ENCODE measurements at regions not wholly inside any gene's neighbourhood (a gene's known extent, or its start where the extent isn't known, plus 50 kb on each side); places are given as distances from the start of the nearest gene placed in this dataset.
A peak's percentile ranks its signal among the peaks of the same experiment; 100 is the strongest.

DNA sequence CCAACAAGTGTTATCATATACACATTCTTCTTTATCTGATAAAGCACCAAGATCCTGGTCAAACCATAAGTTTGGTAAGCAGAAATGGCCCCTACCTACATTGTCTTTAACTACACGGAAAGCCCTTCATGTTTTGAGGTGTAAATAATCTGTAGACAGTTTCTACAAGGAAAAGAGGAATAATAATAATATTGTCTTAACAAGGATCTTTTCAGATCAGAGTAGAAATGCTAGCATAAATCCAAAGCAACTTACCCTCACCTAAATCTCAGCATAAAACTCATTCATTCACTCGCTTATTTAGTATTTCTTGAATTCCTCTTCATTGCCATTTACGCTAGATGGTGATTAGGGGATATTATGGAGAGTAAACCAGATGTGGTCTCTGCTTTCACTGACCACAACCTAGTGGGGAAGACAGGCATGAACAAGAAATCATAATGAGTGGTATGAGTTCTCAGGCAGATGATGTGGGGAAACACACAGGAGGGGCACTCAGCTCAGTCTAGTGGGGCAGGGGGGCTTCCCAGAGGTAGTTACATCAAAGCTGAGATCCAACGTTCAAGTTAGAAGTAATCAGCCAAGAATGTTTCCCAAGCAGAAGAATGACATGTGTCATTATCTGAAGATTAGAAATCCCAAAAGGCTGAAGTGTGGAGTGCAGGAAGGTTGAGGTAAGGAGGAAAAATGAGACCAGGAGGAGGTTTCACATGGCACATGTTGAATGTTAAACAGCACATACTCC, 65.4 kb upstream of the ZC3H12C start (continued):
- TF ChIP-seq, protein P1, sequence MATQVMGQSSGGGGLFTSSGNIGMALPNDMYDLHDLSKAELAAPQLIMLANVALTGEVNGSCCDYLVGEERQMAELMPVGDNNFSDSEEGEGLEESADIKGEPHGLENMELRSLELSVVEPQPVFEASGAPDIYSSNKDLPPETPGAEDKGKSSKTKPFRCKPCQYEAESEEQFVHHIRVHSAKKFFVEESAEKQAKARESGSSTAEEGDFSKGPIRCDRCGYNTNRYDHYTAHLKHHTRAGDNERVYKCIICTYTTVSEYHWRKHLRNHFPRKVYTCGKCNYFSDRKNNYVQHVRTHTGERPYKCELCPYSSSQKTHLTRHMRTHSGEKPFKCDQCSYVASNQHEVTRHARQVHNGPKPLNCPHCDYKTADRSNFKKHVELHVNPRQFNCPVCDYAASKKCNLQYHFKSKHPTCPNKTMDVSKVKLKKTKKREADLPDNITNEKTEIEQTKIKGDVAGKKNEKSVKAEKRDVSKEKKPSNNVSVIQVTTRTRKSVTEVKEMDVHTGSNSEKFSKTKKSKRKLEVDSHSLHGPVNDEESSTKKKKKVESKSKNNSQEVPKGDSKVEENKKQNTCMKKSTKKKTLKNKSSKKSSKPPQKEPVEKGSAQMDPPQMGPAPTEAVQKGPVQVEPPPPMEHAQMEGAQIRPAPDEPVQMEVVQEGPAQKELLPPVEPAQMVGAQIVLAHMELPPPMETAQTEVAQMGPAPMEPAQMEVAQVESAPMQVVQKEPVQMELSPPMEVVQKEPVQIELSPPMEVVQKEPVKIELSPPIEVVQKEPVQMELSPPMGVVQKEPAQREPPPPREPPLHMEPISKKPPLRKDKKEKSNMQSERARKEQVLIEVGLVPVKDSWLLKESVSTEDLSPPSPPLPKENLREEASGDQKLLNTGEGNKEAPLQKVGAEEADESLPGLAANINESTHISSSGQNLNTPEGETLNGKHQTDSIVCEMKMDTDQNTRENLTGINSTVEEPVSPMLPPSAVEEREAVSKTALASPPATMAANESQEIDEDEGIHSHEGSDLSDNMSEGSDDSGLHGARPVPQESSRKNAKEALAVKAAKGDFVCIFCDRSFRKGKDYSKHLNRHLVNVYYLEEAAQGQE (IDR thresholded peaks at IDR 0.05; ENCODE audit: low read depth, low read length), result no peak
- TF ChIP-seq NR2C1 (IDR thresholded peaks at IDR 0.05), result no peak
- peak; percentile 2; the same call in 1 of the 2 replicates for TF ChIP-seq MTA3 (IDR thresholded peaks at IDR 0.05; ENCODE audit: borderline replicate concordance, low read length)
- TF ChIP-seq, protein P2, sequence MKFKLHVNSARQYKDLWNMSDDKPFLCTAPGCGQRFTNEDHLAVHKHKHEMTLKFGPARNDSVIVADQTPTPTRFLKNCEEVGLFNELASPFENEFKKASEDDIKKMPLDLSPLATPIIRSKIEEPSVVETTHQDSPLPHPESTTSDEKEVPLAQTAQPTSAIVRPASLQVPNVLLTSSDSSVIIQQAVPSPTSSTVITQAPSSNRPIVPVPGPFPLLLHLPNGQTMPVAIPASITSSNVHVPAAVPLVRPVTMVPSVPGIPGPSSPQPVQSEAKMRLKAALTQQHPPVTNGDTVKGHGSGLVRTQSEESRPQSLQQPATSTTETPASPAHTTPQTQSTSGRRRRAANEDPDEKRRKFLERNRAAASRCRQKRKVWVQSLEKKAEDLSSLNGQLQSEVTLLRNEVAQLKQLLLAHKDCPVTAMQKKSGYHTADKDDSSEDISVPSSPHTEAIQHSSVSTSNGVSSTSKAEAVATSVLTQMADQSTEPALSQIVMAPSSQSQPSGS (IDR thresholded peaks at IDR 0.05; ENCODE audit: low read length), result peak; percentile 82
- no peak for TF ChIP-seq SREBF2 (IDR thresholded peaks at IDR 0.05; ENCODE audit: low read length)
- TF ChIP-seq ZNF274 (IDR thresholded peaks at IDR 0.05; ENCODE audit: insufficient read depth, insufficient read length), result no peak
- peak; percentile 53 for TF ChIP-seq JUNB (IDR thresholded peaks at IDR 0.05)
- no peak for TF ChIP-seq HDAC6 (IDR thresholded peaks at IDR 0.05; ENCODE audit: unreplicated experiment)
- peak in 1 of 2 experiments; percentile 2; a peak in 1 of 3 replicates for TF ChIP-seq EGR1 (IDR thresholded peaks at IDR 0.05; ENCODE audit: borderline replicate concordance in 1 of 2, low read depth in 2 of 2, low read length in 2 of 2)
- TF ChIP-seq CBFB (IDR thresholded peaks at IDR 0.05; ENCODE audit: low read depth), result peak; percentile 81
- TF ChIP-seq RB1 (IDR thresholded peaks at IDR 0.05; ENCODE audit: borderline replicate concordance), result peak; percentile 74; the same call in 1 of the 2 replicates
- TF ChIP-seq, protein P3, sequence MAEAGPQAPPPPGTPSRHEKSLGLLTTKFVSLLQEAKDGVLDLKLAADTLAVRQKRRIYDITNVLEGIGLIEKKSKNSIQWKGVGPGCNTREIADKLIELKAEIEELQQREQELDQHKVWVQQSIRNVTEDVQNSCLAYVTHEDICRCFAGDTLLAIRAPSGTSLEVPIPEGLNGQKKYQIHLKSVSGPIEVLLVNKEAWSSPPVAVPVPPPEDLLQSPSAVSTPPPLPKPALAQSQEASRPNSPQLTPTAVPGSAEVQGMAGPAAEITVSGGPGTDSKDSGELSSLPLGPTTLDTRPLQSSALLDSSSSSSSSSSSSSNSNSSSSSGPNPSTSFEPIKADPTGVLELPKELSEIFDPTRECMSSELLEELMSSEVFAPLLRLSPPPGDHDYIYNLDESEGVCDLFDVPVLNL (IDR thresholded peaks at IDR 0.05; ENCODE audit: low read depth, low read length), result no peak
- TF ChIP-seq, protein P4, sequence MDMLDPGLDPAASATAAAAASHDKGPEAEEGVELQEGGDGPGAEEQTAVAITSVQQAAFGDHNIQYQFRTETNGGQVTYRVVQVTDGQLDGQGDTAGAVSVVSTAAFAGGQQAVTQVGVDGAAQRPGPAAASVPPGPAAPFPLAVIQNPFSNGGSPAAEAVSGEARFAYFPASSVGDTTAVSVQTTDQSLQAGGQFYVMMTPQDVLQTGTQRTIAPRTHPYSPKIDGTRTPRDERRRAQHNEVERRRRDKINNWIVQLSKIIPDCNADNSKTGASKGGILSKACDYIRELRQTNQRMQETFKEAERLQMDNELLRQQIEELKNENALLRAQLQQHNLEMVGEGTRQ (IDR thresholded peaks at IDR 0.05; ENCODE audit: borderline replicate concordance, low read depth, low read length), result no peak
- TF ChIP-seq, protein P5, sequence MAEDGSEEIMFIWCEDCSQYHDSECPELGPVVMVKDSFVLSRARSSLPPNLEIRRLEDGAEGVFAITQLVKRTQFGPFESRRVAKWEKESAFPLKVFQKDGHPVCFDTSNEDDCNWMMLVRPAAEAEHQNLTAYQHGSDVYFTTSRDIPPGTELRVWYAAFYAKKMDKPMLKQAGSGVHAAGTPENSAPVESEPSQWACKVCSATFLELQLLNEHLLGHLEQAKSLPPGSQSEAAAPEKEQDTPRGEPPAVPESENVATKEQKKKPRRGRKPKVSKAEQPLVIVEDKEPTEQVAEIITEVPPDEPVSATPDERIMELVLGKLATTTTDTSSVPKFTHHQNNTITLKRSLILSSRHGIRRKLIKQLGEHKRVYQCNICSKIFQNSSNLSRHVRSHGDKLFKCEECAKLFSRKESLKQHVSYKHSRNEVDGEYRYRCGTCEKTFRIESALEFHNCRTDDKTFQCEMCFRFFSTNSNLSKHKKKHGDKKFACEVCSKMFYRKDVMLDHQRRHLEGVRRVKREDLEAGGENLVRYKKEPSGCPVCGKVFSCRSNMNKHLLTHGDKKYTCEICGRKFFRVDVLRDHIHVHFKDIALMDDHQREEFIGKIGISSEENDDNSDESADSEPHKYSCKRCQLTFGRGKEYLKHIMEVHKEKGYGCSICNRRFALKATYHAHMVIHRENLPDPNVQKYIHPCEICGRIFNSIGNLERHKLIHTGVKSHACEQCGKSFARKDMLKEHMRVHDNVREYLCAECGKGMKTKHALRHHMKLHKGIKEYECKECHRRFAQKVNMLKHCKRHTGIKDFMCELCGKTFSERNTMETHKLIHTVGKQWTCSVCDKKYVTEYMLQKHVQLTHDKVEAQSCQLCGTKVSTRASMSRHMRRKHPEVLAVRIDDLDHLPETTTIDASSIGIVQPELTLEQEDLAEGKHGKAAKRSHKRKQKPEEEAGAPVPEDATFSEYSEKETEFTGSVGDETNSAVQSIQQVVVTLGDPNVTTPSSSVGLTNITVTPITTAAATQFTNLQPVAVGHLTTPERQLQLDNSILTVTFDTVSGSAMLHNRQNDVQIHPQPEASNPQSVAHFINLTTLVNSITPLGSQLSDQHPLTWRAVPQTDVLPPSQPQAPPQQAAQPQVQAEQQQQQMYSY (CRISPR knock-in tag; IDR thresholded peaks at IDR 0.05), result no peak
- TF ChIP-seq NFIC (IDR thresholded peaks at IDR 0.05; ENCODE audit: low read depth, low read length), result peak; percentile 66
- TF ChIP-seq, protein P6, sequence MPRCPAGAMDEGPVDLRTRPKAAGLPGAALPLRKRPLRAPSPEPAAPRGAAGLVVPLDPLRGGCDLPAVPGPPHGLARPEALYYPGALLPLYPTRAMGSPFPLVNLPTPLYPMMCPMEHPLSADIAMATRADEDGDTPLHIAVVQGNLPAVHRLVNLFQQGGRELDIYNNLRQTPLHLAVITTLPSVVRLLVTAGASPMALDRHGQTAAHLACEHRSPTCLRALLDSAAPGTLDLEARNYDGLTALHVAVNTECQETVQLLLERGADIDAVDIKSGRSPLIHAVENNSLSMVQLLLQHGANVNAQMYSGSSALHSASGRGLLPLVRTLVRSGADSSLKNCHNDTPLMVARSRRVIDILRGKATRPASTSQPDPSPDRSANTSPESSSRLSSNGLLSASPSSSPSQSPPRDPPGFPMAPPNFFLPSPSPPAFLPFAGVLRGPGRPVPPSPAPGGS (IDR thresholded peaks at IDR 0.05; ENCODE audit: borderline replicate concordance, insufficient read depth, low read depth, low read length, poor library complexity, severe bottlenecking), result peak; percentile 70
